Renal pelvis (tissue), 1 donor: ENCODE measurements at regions not wholly inside any gene's neighbourhood (a gene's known extent, or its start where the extent isn't known, plus 50 kb on each side); places are given as distances from the start of the nearest gene placed in this dataset.

ENCODE experiments used
- DNase-seq: peaks from one replicate; pipeline ENCODE4 v3.0.0-alpha.2; 2013

DNA sequence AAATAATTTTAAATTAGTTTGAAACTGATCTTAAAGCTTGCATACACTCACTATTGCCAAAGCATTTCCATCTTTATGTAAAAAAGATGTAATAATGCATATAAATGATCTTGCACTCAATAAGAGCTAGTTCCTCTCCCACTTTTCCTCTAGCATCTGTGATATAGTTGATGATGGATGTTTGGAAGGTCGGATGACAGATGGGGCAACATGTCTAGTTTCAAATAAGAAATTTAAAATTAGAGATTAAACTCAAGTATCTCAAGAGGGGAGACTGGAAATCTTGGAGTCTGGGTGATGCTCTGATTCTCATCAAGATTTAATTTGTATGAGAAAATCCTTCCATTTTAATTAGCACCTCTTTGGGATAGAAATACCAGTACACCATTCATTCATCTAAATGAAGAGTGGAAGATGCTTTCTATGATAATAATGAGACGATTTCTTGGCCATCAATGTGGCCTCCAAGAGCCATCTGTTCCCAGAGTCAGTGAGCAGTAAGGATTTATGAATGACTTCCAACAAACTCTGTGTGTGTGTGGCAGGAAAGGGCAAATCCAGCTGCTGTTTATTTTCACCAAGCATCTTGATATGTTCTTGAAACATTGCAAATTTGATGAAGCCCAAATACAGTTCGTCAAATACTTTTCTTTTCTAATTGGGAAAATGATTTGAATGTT is 616.3 kb upstream of the CDH8 start:
- no peak for DNase-seq

DNA sequence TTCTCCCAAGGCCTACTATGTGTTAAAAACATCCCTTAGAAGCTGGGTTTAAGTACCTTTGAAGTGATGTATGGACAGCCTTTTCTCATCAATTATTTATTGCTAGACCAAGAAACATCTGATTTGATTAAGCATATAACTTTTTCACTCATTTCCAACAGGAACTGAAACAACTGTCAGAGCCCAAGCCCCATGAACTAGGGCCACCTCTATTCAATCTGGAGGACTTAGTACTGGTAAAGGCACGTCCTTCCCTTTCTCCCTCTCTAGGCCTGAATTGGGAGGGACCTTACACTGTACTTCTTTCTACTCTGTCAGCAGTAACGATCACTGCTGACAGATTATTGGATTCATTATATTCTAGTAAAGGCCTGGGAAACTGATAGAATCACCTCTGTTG is 612.0 kb upstream of the CDH8 start:
- DNase-seq, result no peak

DNA sequence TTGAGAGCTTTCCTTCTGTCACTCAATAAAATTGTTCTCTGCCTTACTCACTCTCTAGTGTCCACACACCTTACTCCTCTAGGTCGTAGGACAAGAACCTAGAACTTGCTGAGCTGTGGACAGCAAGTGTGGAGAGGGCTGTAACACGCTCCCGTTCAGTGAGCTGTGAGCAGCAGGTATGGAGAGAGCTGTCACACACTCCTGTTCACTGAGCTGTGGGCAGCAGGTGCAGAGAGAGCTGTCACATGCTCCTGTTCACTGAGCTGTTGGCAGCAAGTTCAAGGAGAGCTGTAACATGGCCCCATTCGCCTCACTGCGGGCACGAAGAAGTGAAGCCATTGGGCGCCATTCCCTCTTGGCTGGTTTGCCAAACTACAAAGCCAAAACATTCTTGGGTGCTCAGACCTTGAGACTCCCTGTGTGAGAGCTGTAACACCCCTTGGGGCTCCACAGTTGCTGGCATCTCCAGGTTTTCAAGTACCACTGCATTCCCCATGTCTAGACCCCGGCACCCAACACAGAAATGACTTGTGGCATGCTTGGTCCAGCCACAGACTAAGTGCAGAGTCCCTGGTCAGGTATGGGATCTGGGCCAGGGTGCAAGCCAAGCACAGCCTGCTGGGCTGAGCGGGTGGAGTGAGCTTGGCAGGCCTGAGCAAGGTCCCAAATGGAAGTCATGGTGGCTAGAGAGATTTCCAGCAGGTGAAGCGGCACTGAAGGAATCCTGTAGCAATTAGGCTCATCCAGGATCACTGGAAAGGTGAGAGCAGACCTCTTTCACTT is 608.0 kb upstream of the CDH8 start:
- DNase-seq, result no peak

DNA sequence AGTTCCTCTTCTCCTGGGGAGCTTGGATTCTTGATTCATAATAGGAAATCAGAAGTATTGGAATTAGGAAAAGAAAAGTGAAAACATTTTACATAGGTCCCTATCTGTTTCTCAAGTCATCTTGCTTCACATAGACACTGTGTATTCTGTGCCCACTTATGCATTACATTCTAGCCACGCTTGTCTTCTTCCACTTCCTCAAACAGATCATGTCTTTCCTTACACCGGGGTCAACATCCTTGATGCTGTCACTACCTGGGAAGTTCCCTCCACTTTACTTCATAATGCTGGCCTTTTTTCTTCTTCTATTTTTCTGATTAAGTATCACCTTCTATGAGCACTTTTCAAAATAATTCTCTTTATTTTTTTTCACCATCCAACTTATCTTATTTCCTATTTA is 606.4 kb upstream of the CDH8 start:
- DNase-seq, result no peak

DNA sequence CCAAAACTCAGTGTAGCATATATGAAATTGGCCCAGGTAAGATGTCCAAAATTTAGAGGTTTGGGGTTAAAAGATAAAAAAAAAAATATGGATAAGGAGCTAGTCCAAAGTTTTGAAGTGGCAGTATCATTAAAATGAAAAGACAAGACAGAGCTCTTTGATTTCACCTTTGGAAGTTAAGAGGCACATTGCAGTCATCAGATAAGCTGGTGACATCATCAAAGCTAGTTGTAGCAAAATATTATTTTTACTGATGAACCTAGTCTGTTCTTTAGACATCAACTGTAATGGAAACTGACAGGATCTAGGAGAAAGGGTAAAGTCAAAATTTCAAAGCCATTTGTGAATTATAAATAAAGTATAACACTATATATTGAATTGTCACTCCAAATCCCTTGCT is 603.7 kb upstream of the CDH8 start:
- DNase-seq, result no peak

DNA sequence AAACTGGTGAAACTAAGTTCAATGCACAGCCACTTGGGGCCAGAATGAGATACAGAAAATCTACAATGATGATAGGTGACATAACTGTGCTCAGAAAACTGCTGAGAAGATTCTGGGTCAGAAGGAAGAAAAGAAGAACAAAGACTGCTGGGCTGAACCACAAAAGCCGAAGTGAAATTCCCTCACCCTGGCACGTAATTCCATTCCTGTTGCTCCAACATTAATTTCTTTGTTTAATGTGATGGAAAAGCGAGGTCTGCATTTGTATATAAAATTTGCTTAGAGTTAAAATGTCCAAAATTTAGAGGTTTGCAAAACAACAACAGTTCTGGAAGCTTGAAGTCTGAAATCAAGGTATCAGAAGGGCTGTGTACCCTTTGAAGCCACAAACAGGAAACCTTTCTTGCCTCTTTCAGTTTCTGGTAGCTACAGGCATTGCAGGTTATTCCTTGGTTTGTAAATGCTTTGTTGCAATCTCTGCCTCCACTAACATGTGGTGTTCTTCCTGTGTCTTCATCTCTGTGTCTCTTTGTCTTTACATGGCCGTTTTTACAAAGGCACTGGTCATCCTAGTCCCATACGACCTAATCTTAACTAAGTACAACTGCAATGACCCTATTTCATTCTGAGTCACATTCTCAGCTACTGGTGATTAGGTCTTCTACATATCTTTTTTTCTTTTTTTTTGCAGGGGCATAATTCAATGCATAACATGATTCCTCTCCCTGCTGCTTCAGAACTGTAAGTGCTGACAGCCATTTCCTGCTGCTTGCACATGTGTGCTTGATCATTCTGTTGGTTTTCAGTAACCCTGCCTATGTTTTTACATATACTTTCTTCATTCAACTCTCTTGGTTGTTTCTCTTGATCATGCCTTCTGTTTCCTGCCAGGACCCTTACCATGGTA is 603.0 kb upstream of the CDH8 start:
- DNase-seq, result peak; percentile 15

DNA sequence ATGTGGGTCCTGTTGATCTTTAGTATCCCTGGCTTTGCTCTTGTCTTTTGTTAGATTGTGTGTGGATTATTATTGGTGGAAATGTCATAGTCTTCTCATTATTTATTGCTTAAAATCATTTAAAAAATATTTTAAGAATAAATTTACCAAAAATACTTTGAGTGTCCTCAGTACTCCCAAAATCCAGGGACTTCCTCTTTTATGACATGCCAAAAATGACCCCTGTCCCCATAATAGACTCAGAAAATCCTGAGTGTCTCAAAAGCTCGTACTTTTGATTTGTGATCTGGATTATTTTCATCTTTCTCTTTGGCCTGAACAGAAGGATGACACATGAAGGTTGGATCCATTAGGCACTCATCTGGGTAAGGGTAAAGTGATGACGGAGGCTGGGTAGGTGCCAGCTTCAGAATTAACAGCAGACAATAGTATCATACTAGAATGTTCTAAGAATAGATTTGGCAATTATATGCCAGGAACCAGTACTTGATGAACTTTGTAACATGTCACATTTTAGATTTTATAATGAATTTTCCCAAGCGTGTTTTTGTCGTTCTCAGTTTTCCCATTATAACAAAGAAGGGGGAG is 602.2 kb upstream of the CDH8 start:
- DNase-seq, result no peak

DNA sequence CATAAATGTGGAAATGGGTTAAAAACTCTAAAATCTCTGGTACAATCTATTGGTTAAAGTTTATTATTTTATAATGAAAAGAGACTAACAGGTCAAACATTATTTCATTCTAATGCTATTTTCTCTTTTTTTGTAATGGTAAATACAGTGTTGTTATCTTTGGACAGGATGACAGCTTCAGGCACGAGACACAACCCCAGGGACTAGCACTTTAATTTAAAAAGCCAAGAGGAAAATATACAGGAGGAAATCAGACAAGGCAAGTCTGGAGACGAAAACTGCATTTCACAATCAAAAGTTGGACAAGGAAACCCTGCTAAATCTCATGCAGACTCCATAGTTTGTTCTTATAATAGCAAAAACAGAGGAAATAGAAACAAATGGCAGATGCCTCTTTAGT is 589.1 kb upstream of the CDH8 start:
- no peak for DNase-seq

DNA sequence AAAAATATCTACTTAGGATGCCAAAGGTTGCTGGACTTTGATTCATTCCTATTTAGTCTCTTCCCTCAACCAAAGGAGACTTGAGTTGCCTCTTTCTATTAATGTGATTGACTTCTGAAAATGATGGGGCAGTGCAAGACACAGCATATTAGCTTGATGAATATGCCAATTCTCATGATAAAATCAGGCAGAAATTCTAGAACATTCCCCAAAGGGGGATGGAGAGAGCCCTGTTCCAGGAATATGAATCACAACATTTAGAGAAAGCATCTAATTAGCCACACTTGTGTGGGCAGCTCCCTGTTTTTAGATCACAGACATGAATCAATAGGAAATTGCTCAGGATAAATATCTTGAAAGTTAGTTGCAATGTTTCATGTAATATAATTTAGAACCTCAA is 584.0 kb upstream of the CDH8 start:
- no peak for DNase-seq

DNA sequence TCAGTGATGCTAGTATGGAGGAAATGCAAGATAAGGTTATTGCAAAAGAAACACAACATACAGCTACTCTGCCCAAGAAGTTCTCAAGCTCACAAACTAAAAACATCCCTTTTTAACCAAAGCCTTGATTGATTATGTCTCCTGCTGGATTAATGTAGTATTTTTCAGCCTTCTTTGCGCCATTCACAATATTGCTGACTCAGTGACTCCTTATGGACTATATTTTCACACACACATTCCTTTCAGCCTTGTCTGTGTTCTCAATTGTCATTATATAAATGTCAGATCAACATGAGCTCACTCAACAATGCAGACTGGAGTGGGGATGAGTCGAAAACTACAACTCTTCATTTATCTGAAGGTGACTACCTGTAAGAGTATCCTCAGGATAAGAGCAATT is 579.3 kb upstream of the CDH8 start:
- no peak for DNase-seq

DNA sequence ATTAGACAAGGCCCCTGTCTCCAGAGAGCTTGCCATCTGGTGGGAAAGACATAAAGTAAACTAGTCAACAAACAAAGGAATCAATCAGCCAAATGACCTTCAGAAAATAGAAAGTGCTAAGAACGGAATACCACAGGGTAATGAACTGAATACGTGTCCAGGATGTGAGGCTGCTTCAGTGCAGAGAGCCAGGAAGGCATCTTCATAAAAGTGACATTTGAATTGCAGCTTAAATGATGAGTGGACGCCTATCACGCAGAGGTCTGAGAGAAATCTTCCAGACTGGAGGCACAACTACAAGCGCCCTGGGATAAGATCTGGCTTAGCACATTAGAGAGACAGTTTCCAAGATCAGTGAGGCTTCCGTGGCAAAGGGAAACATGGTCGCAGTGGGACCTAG is 574.1 kb upstream of the CDH8 start:
- no peak for DNase-seq

DNA sequence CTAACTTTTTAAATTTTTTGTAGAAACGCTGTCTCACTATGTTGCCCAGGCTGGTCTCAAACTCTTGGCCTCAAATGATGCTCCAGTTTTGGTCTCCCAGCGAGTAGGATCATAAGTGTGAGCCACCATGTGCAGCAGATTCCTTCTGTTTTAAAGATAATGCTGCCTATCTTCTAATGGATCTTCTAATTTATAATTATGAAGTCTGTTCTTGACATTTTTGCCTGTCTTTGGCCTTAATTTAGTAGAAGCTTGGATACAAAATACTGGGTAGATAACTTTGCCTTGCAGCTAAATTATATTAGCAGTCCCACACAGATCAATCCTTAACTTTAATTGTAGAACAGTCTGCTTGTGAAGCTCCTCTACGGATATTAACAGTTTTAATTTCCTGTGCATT is 566.6 kb upstream of the CDH8 start:
- no peak for DNase-seq

DNA sequence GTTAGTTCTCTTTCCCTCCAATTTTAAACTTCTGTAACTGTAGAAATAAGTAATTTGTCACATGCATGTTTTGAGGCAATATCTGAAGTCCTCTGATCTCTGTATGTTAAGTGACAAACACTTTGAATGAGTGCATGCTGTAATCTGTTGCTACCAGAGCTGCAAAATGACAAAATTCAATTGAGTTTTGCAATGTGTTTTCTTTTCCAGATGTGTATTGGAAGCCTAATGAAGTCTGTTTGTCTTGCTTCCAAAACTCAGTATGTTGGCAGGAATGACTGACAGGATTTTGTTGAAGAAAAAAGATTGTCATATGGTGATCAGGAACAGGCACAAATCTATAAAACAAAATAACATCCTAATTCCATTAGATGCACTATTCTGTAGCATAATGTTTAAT is 561.6 kb upstream of the CDH8 start:
- DNase-seq, result no peak

DNA sequence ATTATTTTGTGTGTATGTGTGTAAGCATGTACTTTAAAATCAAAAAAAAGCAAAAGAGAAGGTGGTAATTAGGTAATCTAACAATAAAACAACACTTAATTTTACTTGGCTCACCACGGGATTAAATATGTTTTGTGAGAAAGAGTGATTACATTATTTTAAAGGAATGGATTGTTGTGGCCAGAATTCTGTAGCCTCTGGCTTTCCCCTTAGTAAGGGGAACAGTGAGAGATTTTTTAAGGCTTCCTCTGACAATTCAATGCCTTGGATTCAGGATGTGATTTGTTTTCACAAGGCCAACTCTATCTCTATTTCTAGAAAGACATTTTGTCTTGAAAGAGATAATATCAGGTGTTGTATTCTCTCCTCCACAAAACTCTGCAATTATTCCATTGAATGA is 560.3 kb upstream of the CDH8 start:
- DNase-seq, result no peak

DNA sequence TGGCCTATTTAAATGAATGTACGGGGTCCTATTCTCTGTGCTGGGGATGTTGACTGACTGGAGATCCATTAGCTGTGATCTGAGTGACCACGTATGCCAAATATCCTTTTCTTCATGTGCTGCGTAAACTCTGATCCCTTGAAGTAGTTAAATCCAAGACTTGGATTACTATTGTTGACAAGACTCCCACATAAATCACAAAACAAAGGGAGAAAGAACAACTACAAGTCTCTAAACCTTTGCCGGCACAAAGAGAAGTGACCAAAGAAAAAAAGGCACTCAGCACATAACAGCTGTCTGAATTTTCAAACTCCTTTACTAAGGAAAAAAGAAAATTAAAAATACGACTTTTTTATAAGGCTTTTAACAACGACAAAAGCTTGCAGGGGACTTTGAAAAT is 559.9 kb upstream of the CDH8 start:
- DNase-seq, result no peak

DNA sequence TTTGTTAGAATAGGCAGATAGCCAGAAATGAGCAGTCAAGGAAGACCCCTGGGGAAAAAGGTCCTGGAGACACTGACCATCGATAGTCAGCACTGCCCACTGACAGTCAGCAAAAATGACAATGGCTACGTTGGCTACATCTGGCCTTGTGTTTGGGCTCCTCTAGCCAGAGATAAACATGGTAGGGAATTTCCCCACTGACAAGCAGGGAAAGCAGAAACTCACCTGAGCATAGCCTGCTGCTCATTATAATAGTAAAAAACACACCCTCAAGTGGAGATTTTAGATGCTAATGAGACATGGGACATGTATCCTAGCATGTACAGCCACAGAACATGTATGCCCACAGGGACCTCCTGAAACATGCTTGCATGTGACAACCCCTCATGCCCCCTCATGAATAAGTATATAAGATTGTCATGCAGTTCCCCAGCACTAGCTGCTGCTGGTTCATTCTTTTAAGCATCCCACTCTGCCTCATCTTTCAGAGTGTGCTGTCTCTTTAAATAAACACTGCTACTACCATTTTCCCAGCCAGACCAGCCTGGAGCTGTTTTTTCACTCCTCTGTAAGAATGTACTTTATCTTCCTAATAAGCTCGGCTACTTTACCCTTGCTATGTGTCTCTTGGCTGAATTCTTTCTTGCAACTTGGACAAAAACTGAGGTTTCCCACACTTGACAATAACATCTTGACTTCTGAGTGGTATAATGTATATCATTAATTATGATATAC is 550.1 kb upstream of the CDH8 start:
- no peak for DNase-seq

DNA sequence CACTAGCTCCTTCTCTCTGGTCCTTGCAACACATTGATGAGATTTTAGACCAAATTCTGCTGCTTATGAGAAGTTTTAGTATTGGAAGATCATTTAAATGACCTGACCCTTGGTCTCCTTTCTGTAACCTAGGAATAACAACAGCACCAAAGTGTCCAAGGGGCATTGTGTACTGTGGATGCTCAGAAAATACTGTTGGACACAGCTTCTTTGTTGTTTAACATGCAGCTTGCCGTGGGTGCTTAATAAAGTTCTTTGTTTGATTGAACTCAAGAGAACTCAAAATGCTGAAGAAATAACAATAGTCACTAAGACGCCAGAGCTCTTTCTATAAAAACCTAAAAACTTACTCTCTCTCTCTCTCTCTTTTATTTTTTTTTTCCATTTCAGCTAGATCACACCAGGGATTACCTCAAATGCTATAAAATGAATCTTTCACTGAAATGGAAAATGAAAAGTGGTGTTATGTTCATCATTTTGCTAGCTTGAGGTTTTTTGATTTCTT is 548.9 kb upstream of the CDH8 start:
- DNase-seq, result no peak

DNA sequence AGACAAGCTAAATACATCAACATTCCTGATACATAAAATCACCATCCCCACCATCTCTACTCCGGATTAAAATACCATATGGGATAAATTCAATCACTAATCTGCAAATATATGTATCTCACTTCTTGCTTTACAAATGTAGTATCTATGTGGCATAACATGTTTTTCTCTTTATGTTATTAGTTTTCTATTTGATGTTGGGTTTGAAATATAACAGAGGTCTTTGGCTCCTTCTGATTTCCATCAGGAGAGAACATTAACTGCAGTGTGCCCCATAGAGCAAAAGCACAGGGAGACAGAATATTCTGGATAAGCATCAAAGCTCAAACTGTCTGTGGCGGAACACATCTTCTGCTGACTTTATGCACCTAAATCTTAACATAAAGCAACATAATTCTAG is 547.2 kb upstream of the CDH8 start:
- no peak for DNase-seq

DNA sequence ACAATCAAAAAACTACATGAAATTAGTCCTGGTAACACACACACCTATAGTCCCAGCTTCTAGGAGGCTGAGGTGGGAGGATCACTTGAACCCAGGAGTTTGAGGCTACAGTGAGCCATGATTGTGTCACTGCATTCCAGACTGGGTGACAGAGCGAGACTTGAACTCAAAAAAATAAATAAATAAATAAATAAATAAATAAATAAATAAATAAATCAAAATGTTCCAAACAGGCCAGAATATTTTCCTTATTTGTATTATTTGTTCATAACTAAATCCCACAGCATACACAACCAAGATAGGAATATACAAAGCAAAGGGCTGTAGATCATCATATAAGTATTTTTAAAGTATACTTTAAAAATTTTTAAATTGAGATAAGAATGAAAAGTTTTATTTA is 537.2 kb upstream of the CDH8 start:
- no peak for DNase-seq

DNA sequence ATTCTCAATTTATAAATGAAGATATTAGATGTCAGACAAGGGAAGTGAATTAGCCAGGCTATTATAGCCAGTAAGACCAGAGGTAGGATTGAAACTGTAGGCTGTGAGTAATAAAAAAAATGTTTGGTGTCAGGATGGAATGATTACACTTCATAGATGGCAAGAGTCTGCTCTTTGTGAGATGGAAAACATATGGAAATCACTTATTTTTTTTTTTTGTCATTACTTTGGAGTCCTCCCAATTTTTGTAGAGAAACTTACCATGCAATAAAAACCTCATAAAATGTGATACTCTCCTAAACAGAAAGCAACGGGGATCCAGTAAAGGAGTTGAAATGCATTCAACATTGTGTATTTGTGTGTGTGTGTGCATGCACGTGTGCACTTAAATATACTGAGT is 532.7 kb upstream of the CDH8 start:
- DNase-seq, result no peak

DNA sequence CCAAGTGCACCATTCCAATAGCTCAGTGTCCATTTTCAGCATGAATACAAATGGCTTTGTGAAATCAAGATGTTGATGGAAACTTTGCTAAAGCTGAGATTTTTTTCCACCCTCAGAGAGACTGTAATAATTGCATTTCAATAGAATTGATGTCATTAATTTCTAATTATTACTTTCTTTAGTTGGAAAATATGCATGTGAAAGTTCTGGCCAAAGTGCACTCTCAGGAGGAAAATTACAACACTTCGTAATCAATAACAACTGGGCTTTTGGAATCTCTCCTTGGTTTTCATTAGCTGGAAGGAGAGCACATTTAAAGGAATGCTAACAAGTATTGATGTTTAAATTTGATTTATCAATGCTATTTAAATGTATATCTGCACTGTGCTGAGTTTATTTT is 529.5 kb upstream of the CDH8 start:
- no peak for DNase-seq

DNA sequence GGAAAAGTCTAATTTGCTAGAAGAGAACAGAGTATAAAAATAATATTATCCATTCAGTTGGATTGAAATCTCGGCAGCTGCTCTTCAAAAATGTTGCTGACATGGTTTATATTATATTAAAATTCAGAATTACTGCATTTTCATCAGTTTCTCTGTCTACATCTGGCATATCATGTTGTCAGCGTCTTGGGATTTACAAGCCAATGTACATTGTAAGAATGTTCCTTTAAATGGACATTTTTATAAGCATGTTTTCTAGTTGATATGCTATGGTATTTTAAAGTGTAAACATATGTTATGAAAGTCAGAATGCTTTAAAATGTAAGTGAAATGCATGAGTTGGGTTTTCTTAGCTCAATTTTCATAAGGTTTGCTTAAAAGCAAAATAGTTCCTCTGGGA is 528.1 kb upstream of the CDH8 start:
- DNase-seq, result no peak
